GM18507 (cell line): ENCODE measurements at regions not wholly inside any gene's neighbourhood (a gene's known extent, or its start where the extent isn't known, plus 50 kb on each side); places are given as distances from the start of the nearest gene placed in this dataset.
"Not testable (repeated sequence)": the region's sequence is repeated elsewhere in the genome, so short reads cannot be mapped to it uniquely, and the experiment has no call there.

ENCODE experiments used
- DNase-seq: peaks from one replicate; pipeline ENCODE4 v3.0.0; 2011; ENCODE audit warnings: low read depth; ENCODE audit not compliant: insufficient read length; ENCODE audit errors: extremely low spot score
- FAIRE-seq: peaks from 2 replicates; lab custom pipeline; 2011; peaks lifted over from hg19 to GRCh38; lab: Jason Lieb, UNC

- DNase-seq, FAIRE-seq: not testable (repeated sequence)
These were observed 937.2 kb upstream of the HS3ST1 start for GRCh38 chr4:12365869-12366268.

- no peak for FAIRE-seq
These were observed 931.7 kb upstream of the HS3ST1 start for GRCh38 chr4:12360391-12360790.

GRCh38 chr4:12359420-12359819 is 930.7 kb upstream of the HS3ST1 start:
- no peak for FAIRE-seq
- DNase-seq = no peak

More at GRCh38 chr4:12360391-12360790, 931.7 kb upstream of the HS3ST1 start:
- no peak for DNase-seq

GRCh38 chr4:12333083-12333482 is 904.4 kb upstream of the HS3ST1 start:
- not testable (repeated sequence) for FAIRE-seq, DNase-seq

GRCh38 chr4:12324965-12325364 is 896.3 kb upstream of the HS3ST1 start:
- no peak for DNase-seq
- no peak for FAIRE-seq

GRCh38 chr4:12319765-12320164 is 891.1 kb upstream of the HS3ST1 start:
- FAIRE-seq = no peak
- DNase-seq = no peak

- FAIRE-seq = no peak
- DNase-seq = no peak
These were observed 876.2 kb upstream of the HS3ST1 start for GRCh38 chr4:12304905-12305304.

- no peak for FAIRE-seq
- no peak for DNase-seq
These were observed 867.7 kb upstream of the HS3ST1 start for GRCh38 chr4:12296366-12296765.

- DNase-seq (no peak), FAIRE-seq (no peak)
These were observed 865.3 kb upstream of the HS3ST1 start for GRCh38 chr4:12293906-12294525.

- no peak for DNase-seq
These were observed 857.7 kb upstream of the HS3ST1 start for GRCh38 chr4:12286351-12286750.

GRCh38 chr4:12270546-12270945 is 841.9 kb upstream of the HS3ST1 start:
- DNase-seq = no peak
- FAIRE-seq = no peak

More at GRCh38 chr4:12286351-12286750, 857.7 kb upstream of the HS3ST1 start:
- no peak for FAIRE-seq

- DNase-seq (no peak), FAIRE-seq (no peak)
These were observed 836.9 kb upstream of the HS3ST1 start for GRCh38 chr4:12265554-12265953.

GRCh38 chr4:12260453-12260852 is 831.8 kb upstream of the HS3ST1 start:
- no peak for FAIRE-seq
- no peak for DNase-seq

GRCh38 chr4:12244973-12245372 is 816.3 kb upstream of the HS3ST1 start:
- DNase-seq = no peak
- FAIRE-seq = no peak

- DNase-seq (no peak), FAIRE-seq (no peak)
These were observed 813.7 kb upstream of the HS3ST1 start for GRCh38 chr4:12242354-12242753.

GRCh38 chr4:12239897-12240636 is 811.4 kb upstream of the HS3ST1 start:
- FAIRE-seq = no peak

GRCh38 chr4:12231098-12231497 is 802.4 kb upstream of the HS3ST1 start:
- DNase-seq (no peak), FAIRE-seq (no peak)

More at GRCh38 chr4:12239897-12240636, 811.4 kb upstream of the HS3ST1 start:
- DNase-seq = no peak

GRCh38 chr4:12221031-12221430 is 792.3 kb upstream of the HS3ST1 start:
- DNase-seq (no peak), FAIRE-seq (no peak)

GRCh38 chr4:12211636-12212035 is 782.9 kb upstream of the HS3ST1 start:
- DNase-seq (no peak), FAIRE-seq (no peak)

GRCh38 chr4:12207396-12207795 is 778.7 kb upstream of the HS3ST1 start:
- DNase-seq = no peak
- no peak for FAIRE-seq

GRCh38 chr4:12206091-12206490 is 777.4 kb upstream of the HS3ST1 start:
- FAIRE-seq = no peak
- no peak for DNase-seq
